ENCODE measurements at regions not wholly inside any gene's neighbourhood (a gene's known extent, or its start where the extent isn't known, plus 50 kb on each side); places are given as distances from the start of the nearest gene placed in this dataset.

GRCh38 chr1:47545912-47546483 lies 108.2 kb downstream of the FOXD2 start:
- Histone ChIP-seq H3K4me1 (peaks cover 18% of the 10 kb centered on the region), H3K27ac (no peak overlapping the region), H3K27me3 (no peaks in the 10 kb centered on the region), H3K36me3 (ENCODE audit: low read depth, missing control alignments) (no peaks in the 10 kb centered on the region), H3K4me3 (no peak overlapping the region), H3K9me3 (no peaks in the 10 kb centered on the region)
- WGBS, 2 donors = 75 to 80% methylated on average over 4 of the region's 4 CpGs
- intact Hi-C loops (cut with DNase I; ENCODE audit: low total_unique reads) = no loop called here
- no peak for DNase-seq
- TF ChIP-seq, protein P1, sequence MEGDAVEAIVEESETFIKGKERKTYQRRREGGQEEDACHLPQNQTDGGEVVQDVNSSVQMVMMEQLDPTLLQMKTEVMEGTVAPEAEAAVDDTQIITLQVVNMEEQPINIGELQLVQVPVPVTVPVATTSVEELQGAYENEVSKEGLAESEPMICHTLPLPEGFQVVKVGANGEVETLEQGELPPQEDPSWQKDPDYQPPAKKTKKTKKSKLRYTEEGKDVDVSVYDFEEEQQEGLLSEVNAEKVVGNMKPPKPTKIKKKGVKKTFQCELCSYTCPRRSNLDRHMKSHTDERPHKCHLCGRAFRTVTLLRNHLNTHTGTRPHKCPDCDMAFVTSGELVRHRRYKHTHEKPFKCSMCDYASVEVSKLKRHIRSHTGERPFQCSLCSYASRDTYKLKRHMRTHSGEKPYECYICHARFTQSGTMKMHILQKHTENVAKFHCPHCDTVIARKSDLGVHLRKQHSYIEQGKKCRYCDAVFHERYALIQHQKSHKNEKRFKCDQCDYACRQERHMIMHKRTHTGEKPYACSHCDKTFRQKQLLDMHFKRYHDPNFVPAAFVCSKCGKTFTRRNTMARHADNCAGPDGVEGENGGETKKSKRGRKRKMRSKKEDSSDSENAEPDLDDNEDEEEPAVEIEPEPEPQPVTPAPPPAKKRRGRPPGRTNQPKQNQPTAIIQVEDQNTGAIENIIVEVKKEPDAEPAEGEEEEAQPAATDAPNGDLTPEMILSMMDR (IDR thresholded peaks at IDR 0.05) = no peak
- TF ChIP-seq POLR2A (IDR thresholded peaks at IDR 0.05) = no peak

DNA sequence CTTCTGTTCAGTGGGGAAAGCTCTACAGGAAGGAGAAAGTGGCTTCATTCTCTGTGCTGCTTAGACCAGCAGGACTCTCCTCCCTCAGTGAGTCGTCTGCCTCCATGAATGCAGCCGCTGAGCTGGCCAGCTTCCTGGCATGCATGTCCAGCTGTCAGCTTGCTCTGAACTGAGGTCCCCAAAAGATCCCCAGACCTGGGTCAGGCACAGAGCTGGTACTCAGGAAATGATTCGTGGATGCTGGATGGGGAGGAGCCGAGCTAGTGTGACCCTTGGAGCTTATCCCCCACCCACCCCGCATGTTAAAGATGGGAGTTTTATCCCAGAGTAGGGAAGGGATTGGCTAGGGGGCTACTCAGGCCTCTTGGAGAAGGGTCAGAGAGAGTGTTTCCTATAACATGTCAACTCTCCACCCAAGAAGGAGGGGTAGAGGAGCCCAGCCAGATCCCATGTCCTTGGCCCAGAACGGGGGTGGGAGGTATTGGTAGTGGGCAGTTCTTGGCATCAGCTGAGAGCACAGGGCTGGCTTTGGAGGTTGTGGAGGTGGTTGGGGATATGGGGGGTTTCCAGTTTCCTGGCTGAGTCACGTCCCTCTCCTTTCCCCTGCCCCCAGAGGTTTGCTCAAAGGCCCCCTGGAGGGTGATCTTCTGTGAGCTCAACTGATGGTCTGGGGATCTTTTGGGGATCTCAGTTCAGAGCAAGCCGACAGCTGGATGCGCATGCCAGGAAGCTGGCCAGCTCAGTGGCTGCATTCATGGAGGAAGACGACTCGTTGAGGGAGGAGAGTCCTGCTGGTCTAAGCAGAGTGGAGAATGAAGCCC lies 110.1 kb downstream of the FOXD2 start:
- no peak for TF ChIP-seq POLR2A (IDR thresholded peaks at IDR 0.05)
- TF ChIP-seq, protein P1 (IDR thresholded peaks at IDR 0.05) = no peak
- no peak overlapping the region for H3K4me3 ChIP-seq
- no peak for DNase-seq
- peaks cover 32% of the 10 kb centered on the region for H3K4me1 ChIP-seq
- H3K27ac ChIP-seq = no peak overlapping the region
- H3K9me3 ChIP-seq = no peaks in the 10 kb centered on the region
- intact Hi-C loops (cut with DNase I; ENCODE audit: low total_unique reads) = no loop called here
- H3K27me3 ChIP-seq = no peaks in the 10 kb centered on the region
- no peaks in the 10 kb centered on the region for H3K36me3 ChIP-seq (ENCODE audit: low read depth, missing control alignments)
- WGBS, 2 donors = 49 to 51% methylated on average over 8 to 11 of the region's 11 CpGs

- TF ChIP-seq, protein P1 (IDR thresholded peaks at IDR 0.05) = no peak
- no peak for TF ChIP-seq POLR2A (IDR thresholded peaks at IDR 0.05)
- WGBS, 2 donors = 75 to 87% methylated on average over 2 of the region's 2 CpGs
- H3K27ac ChIP-seq = no peak overlapping the region
- DNase-seq = no peak
- peaks cover 38% of the 10 kb centered on the region for H3K4me1 ChIP-seq
- H3K9me3 ChIP-seq = no peaks in the 10 kb centered on the region
- H3K27me3 ChIP-seq = no peaks in the 10 kb centered on the region
- H3K36me3 ChIP-seq (ENCODE audit: low read depth, missing control alignments) = no peaks in the 10 kb centered on the region
- intact Hi-C loops (cut with DNase I; ENCODE audit: low total_unique reads) = no loop called here
- H3K4me3 ChIP-seq = no peak overlapping the region
These were observed 110.8 kb downstream of the FOXD2 start for GRCh38 chr1:47548637-47549036.

DNA sequence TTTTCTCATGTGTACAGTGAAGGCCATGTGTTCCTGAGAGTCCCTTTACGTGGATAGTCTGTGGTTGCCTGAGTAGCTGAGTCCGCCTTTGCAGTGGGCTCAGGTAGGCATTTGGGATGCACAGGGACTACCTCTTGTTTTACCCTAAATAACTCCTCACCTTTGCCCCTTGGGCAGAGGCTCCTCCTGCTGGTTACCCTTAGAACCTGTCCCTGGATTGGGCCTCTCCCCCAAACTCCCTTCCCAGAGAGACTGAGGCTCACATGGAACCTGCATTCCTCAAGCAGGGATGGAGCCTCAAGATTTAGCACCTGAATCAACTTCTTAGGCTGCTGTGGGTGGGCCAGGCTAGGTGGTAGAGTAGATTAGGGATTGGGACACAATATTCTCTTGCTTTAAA lies 111.7 kb downstream of the FOXD2 start:
- DNase-seq = no peak
- intact Hi-C loops (cut with DNase I; ENCODE audit: low total_unique reads) = no loop called here
- H3K27ac ChIP-seq = no peak overlapping the region
- no peaks in the 10 kb centered on the region for H3K36me3 ChIP-seq (ENCODE audit: low read depth, missing control alignments)
- H3K4me3 ChIP-seq = no peak overlapping the region
- H3K9me3 ChIP-seq = no peaks in the 10 kb centered on the region
- H3K4me1 ChIP-seq = peaks cover 47% of the 10 kb centered on the region
- H3K27me3 ChIP-seq = no peaks in the 10 kb centered on the region
- 100% methylated on average over 2 of the region's 2 CpGs for WGBS, 2 donors
- TF ChIP-seq POLR2A (IDR thresholded peaks at IDR 0.05) = no peak
- TF ChIP-seq, protein P1 (IDR thresholded peaks at IDR 0.05) = no peak
